ENCODE measurements at regions not wholly inside any gene's neighbourhood (a gene's known extent, or its start where the extent isn't known, plus 50 kb on each side); places are given as distances from the start of the nearest gene placed in this dataset.

GRCh38 chr2:79327460-79327859 is 167.9 kb upstream of the REG3A start:
- DNase-seq, result no peak

DNA sequence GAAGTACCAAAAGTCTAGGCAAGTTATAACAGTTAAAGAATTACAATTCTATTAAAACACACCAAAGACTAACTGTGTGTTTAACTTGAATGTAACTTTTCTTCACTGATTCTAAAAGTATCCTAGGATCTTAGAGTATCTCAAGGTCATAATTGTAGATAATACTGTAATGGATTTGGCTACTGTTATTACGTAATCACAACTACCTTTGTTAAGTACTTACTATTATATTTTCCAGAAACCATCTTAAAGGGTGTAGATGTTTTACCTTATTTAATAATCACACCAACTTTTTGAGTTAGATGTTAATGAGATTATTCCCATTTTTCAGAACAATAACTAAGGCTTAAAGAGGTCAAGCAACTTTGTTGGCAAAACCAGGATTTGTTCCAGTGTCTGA is 161.3 kb upstream of the REG3A start:
- DNase-seq, result no peak

- DNase-seq, result no peak
Observed at GRCh38 chr2:79294994-79295393, 135.4 kb upstream of the REG3A start.

GRCh38 chr2:79292958-79293315 is 133.4 kb upstream of the REG3A start:
- no peak for DNase-seq

- no peak for DNase-seq
Observed at GRCh38 chr2:79292239-79292957, 132.8 kb upstream of the REG3A start.

- no peak for DNase-seq
Observed at GRCh38 chr2:79275863-79276262, 116.3 kb upstream of the REG3A start.

GRCh38 chr2:79275197-79275596 is 115.6 kb upstream of the REG3A start:
- no peak for DNase-seq

GRCh38 chr2:79272616-79273015 is 113.1 kb upstream of the REG3A start:
- DNase-seq, result no peak

DNA sequence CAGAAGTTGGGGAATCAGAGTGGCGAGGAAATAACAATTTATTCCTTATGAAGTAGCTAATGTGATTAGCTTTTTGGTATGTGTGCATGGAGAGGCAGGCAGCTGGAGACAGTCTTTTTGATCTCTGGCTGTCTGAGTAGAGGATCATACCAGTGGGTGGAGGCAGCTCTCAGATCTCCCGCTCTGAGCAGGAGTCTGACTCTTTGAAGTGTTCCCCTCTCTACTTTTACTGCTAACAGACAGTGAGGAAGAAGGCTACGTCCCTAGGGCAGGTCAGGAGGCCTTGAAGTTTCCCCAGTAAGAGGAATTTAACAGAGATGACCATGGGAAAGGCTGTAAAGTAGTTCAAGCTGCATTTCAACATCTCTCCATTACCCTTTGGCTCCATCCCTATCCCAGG is 111.9 kb upstream of the REG3A start:
- DNase-seq, result no peak

- DNase-seq, result no peak
Observed at GRCh38 chr2:79260848-79261247, 101.3 kb upstream of the REG3A start.

DNA sequence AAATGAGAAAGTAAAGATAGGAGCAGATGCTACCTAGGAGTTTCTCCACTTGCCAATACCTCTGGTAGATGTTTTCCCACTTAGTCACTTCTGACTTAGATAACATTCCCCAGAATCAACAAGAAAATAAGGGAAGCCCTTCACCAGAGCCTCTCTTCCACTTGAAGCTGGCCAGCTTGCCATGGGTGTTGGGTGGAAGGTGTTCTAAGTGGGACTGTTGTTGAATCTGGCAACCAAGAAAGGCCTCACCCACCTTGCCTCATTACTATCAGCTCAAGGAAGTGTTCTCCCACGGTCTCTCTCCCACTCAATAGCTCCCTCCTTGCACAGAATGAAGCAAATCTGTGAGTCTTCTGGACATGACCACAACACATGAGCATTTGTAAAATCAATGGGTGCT is 100.4 kb upstream of the REG3A start:
- no peak for DNase-seq

DNA sequence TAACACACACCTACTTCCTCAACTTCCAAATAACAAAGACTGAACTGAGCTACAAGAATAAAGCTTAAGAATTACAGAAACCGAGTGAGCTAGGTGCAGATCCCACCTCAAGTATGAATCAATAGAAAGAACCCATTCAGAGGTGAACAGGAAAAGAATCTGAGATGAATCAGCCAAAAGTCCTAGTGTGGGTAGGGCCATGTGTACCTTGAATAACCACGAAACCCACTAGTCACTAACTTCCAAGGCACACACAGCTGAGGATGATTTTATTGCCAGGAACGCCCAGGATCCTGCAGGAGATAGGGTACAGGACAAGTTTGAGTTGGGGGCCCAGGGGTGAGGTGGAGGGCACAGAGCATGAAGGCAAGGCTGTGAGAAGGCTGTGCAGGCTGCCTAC is 99.7 kb upstream of the REG3A start:
- DNase-seq, result no peak

DNA sequence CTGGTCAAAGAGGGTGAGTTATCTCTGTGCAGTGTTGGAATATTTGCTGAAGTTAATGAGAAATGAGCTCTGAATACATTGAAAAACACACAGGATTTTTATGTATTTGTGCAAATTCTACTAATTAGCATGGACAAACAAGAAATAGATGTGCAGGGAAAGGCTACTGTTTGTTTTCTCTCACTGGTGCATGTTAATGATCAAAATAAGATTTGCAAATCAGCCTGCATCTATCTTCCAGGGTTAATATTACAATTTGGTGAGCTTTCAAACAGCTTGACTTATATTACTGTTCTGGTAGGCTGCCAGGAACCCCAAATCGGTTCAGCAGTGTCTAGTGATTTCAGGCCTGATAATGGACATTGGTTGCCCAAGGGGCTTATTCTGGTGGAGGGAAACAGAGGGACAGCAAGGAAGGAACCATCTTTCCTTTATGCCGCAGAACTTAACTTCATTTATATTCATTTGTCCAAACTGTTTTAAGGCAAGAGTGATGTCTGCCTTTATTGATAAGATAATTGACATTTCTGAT is 93.8 kb upstream of the REG3A start:
- DNase-seq, result no peak

GRCh38 chr2:79250656-79251055 is 91.1 kb upstream of the REG3A start:
- DNase-seq, result no peak

DNA sequence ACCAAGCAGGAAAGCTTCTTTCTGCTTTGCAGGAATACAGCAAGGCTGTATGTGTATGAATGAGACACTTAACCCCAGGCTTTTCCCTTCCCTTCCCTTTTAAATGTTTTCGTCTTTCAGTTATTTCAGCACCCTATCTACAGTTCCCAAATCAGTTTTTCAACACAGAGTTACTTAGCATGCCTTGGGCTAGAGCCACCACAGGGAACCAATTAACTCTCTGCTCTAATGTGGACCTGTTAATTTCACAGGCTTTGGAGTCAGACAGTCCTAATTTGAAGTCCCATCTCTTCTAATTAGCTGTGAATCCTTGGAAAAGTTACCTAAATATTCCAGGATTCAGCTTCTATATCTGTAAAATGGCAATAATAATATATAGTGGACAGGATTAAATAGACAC is 89.2 kb upstream of the REG3A start:
- DNase-seq, result no peak

DNA sequence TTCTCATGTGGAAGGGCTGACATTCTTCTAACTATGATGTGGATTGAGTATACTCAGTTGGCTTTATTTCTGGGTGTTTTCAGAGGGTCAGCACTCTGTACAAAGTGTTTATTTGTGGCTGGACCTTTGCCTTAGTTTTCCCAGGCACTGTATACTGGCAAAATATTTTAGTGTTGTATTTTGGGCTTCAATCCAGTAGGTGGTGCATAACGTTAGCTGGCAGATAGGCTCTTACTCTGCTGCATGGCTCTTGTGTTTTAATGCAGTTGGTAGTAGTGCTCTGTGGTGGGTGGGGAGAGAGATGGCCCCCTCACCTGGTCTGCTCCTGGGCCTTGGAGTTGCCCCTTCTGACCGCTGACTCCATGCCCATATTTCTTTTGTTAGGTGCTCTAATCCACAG is 75.6 kb upstream of the REG3A start:
- DNase-seq, result no peak

- no peak for DNase-seq
Observed at GRCh38 chr2:79223539-79223938, 64.0 kb upstream of the REG3A start.

DNA sequence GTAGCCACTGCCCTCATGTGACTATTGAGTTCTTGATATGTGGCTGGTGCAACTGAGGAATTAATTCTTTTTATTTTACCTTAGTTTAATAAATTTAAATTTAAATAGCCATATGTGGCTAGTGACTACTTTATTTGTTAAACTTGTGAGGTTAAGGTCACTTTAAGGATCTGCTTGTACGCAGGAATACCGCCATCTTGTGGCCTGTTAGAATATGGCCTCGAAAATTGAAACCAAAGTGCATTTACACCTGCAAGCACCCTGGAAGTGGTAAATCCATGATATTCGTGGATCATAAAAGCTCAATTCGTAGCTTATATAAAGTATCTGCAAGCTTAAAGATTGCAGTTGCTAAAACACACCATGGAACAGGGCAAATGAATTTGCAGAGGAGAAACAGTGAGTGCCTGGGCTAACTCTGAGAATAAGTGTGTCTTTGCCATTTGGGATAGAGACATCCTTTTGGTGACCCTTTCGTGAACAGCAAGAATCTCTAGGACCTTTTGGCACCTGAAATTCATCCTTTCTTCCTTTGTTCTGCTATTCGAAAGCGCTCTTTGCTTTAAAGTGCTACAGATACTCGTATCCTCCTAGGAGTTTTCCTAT is 59.9 kb upstream of the REG3A start:
- DNase-seq, result peak; percentile 51

GRCh38 chr2:79210274-79210917 is 50.8 kb upstream of the REG3A start:
- no peak for DNase-seq
